ENCODE measurements at regions not wholly inside any gene's neighbourhood (a gene's known extent, or its start where the extent isn't known, plus 50 kb on each side); places are given as distances from the start of the nearest gene placed in this dataset.

- no peak overlapping the region for H3K4me3 ChIP-seq (ENCODE audit: low read depth, low read length)
- no peaks in the 10 kb centered on the region for H3K36me3 ChIP-seq (ENCODE audit: control insufficient read depth, insufficient read depth, low read length)
- DNase-seq (ENCODE audit: low read depth): no peak
- H3K27me3 ChIP-seq (ENCODE audit: control insufficient read depth, insufficient read depth, low read length): no peaks in the 10 kb centered on the region; the same call in 1 of the 2 replicates
- ChIA-PET CTCF (interaction anchor here (1.4 kb wide), 1 partner anchor 252 kb away, joined by 4 read pairs; no protein-coding TSS in a partner anchor), POLR2A (no interaction called here)
- no peak for TF ChIP-seq CTCF (IDR thresholded peaks at IDR 0.05; ENCODE audit: insufficient read depth, low read depth, low read length)
Measured at GRCh38 chr18:26635466-26635865, 87.1 kb upstream of the KCTD1 start.

DNA sequence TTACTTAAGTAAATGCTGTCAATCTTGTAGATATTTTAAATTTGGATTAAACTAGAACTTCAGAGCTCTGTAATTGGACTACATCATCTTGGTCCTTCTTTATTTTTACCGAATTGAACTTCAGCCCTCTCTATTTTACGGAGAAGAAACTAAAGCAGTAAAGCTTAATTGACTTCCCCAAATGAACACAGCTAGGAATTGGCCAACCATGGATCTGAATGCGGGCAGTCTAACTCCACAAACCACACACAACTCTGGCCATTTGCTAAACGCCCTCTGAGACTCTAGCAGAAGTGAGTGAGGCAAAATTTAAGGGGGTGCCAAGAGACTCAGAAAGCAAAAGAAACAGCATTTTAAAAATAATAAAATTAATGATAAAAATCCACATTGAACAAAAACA lies 86.3 kb upstream of the KCTD1 start:
- Histone ChIP-seq H3K36me3 (ENCODE audit: control insufficient read depth, insufficient read depth, low read length) (no peaks in the 10 kb centered on the region), H3K4me3 (ENCODE audit: low read depth, low read length) (no peak overlapping the region), H3K27me3 (ENCODE audit: control insufficient read depth, insufficient read depth, low read length) (no peaks in the 10 kb centered on the region; the same call in 1 of the 2 replicates)
- POLR2A ChIA-PET: no interaction called here
- CTCF ChIA-PET: interaction anchor here (0.7 kb wide), 1 partner anchor 13 kb away, joined by 3 read pairs; no protein-coding TSS in a partner anchor
- no peak for DNase-seq (ENCODE audit: low read depth)
- TF ChIP-seq CTCF (IDR thresholded peaks at IDR 0.05; ENCODE audit: insufficient read depth, low read depth, low read length): no peak

- Histone ChIP-seq H3K27me3 (ENCODE audit: control insufficient read depth, insufficient read depth, low read length) (no peaks in the 10 kb centered on the region), H3K36me3 (ENCODE audit: control insufficient read depth, insufficient read depth, low read length) (no peaks in the 10 kb centered on the region), H3K4me3 (ENCODE audit: low read depth, low read length) (no peak overlapping the region)
- no peak for TF ChIP-seq CTCF (IDR thresholded peaks at IDR 0.05; ENCODE audit: insufficient read depth, low read depth, low read length)
- ChIA-PET POLR2A (no interaction called here), CTCF (no interaction called here)
- DNase-seq (ENCODE audit: low read depth): no peak
Measured at GRCh38 chr18:26631135-26631534, 82.8 kb upstream of the KCTD1 start.

- TF ChIP-seq CTCF (IDR thresholded peaks at IDR 0.05; ENCODE audit: insufficient read depth, low read depth, low read length): no peak
- Histone ChIP-seq H3K4me3 (ENCODE audit: low read depth, low read length) (no peak overlapping the region), H3K27me3 (ENCODE audit: control insufficient read depth, insufficient read depth, low read length) (no peaks in the 10 kb centered on the region), H3K36me3 (ENCODE audit: control insufficient read depth, insufficient read depth, low read length) (no peaks in the 10 kb centered on the region)
- DNase-seq (ENCODE audit: low read depth): no peak
- ChIA-PET POLR2A (no interaction called here), CTCF (interaction anchor here (1.0 kb wide), 1 partner anchor 10 kb away, joined by 4 read pairs; no protein-coding TSS in a partner anchor)
Measured at GRCh38 chr18:26630596-26630995, 82.2 kb upstream of the KCTD1 start.

- H3K4me3 ChIP-seq (ENCODE audit: low read depth, low read length): no peak overlapping the region
- CTCF ChIA-PET: no interaction called here
- TF ChIP-seq CTCF (IDR thresholded peaks at IDR 0.05; ENCODE audit: insufficient read depth, low read depth, low read length): no peak
- no peaks in the 10 kb centered on the region for H3K36me3 ChIP-seq (ENCODE audit: control insufficient read depth, insufficient read depth, low read length)
- POLR2A ChIA-PET: no interaction called here
- DNase-seq (ENCODE audit: low read depth): no peak
- no peaks in the 10 kb centered on the region for H3K27me3 ChIP-seq (ENCODE audit: control insufficient read depth, insufficient read depth, low read length)
Measured at GRCh38 chr18:26628017-26628416, 79.7 kb upstream of the KCTD1 start.
